A549 (cell line): ENCODE measurements at regions not wholly inside any gene's neighbourhood (a gene's known extent, or its start where the extent isn't known, plus 50 kb on each side); places are given as distances from the start of the nearest gene placed in this dataset.

ENCODE experiments used
- BHLHE40 ChIP-seq: IDR thresholded peaks from 2 replicates; pipeline ENCODE4 v1.6.1; 2012; ENCODE audit warnings: low read depth, low read length, inconsistent platforms
- CTCF ChIP-seq: fragments of >200 bp; sonication (Bioruptor Twin); formaldehyde crosslinking; IDR thresholded peaks from 3 replicates; pipeline ENCODE4 v1.5.1; 2016
- ESRRA ChIP-seq: fragments of 150-350 bp; IDR thresholded peaks from 2 replicates; pipeline ENCODE4 v1.6.1; 2014; ENCODE audit warnings: mild to moderate bottlenecking, low read length, borderline replicate concordance
- JUN ChIP-seq, 2 experiments: fragments of >200 bp; sonication (Bioruptor Twin); formaldehyde crosslinking; IDR thresholded peaks; 2 replicates in 1 of 2; 3 replicates in 1 of 2; pipeline ENCODE4 v1.6.1; 2016 to 2017
- KDM1A ChIP-seq: fragments of 200-600 bp; sonication (generic); IDR thresholded peaks from 2 replicates; pipeline ENCODE4 v1.6.1; 2016; ENCODE audit warnings: low read depth, mild to moderate bottlenecking
- POLR2A ChIP-seq: IDR thresholded peaks from 2 replicates; pipeline ENCODE4 v1.6.1; 2012; ENCODE audit warnings: mild to moderate bottlenecking, low read length
- USF2 ChIP-seq: fragments of 450-650 bp; IDR thresholded peaks from 2 replicates; pipeline ENCODE4 v1.6.1; 2014; ENCODE audit warnings: antibody characterized with exemption
- TF ChIP-seq, protein P1 (sequence below): IDR thresholded peaks from 2 replicates; pipeline ENCODE4 v1.6.1; 2012

GRCh38 chr3:25916321-25916720 lies 126.4 kb downstream of the OXSM start:
- TF ChIP-seq USF2, result no peak
- no peak for TF ChIP-seq POLR2A
- no peak for TF ChIP-seq CTCF
- TF ChIP-seq ESRRA, result no peak
- TF ChIP-seq JUN (IDR thresholded peaks at IDR 0.05), result no peak
- TF ChIP-seq KDM1A, result no peak
- no peak for TF ChIP-seq BHLHE40
- TF ChIP-seq, protein P1, sequence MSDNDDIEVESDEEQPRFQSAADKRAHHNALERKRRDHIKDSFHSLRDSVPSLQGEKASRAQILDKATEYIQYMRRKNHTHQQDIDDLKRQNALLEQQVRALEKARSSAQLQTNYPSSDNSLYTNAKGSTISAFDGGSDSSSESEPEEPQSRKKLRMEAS, result no peak
